GM12878 (cell line): ENCODE measurements at regions not wholly inside any gene's neighbourhood (a gene's known extent, or its start where the extent isn't known, plus 50 kb on each side); places are given as distances from the start of the nearest gene placed in this dataset.

ENCODE experiments used
- BACH1 ChIP-seq: fragments of 450-650 bp; IDR thresholded peaks from 2 replicates; pipeline ENCODE4 v1.6.1; 2017; ENCODE audit warnings: mild to moderate bottlenecking, borderline replicate concordance
- BMI1 ChIP-seq: fragments of 450-650 bp; IDR thresholded peaks from 2 replicates; pipeline ENCODE4 v1.6.1; 2016; ENCODE audit warnings: mild to moderate bottlenecking, moderate library complexity, borderline replicate concordance
- CTCF ChIP-seq, 3 experiments: IDR thresholded peaks in 2 of 3; conservative IDR thresholded peaks in 1 of 3; 2 replicates each; pipeline ENCODE4 v1.5.1; 2011; ENCODE audit warnings: low read depth in 3 of 3, low read length in 3 of 3, mild to moderate bottlenecking in 3 of 3, control low read depth in 2 of 3, moderate library complexity in 2 of 3, inconsistent platforms in 1 of 3, mixed read lengths in 1 of 3; ENCODE audit not compliant: control insufficient read depth in 2 of 3, insufficient read depth in 1 of 3; ENCODE audit errors: extremely low read depth in 1 of 3
- E2F8 ChIP-seq: fragments of 450-650 bp; IDR thresholded peaks from 2 replicates; pipeline ENCODE4 v1.6.1; 2018; ENCODE audit warnings: mild to moderate bottlenecking, low read depth, moderate library complexity; ENCODE audit not compliant: partially characterized antibody
- FOXK2 ChIP-seq: fragments of 450-650 bp; IDR thresholded peaks from 2 replicates; pipeline ENCODE4 v1.6.1; 2017; ENCODE audit warnings: mild to moderate bottlenecking, moderate library complexity
- HDAC2 ChIP-seq: fragments of 200-600 bp; sonication (generic); IDR thresholded peaks from 2 replicates; pipeline ENCODE4 v1.6.1; 2017
- RFX5 ChIP-seq: IDR thresholded peaks from 2 replicates; pipeline ENCODE4 v1.6.1; 2011; ENCODE audit warnings: low read depth, low read length, improper control_type of control experiment
- SUPT20H ChIP-seq: IDR thresholded peaks from 2 replicates; pipeline ENCODE4 v1.6.1; 2011; ENCODE audit warnings: low read depth, mild to moderate bottlenecking, low read length, moderate library complexity, borderline replicate concordance; ENCODE audit not compliant: control insufficient read depth
- ZBTB11 ChIP-seq: fragments of 450-650 bp; formaldehyde crosslinking; IDR thresholded peaks from 2 replicates; pipeline ENCODE4 v1.5.0; 2022; ENCODE audit warnings: mild to moderate bottlenecking, missing genetic modification characterization
- ZSCAN29 ChIP-seq: fragments of 450-650 bp; IDR thresholded peaks from 2 replicates; pipeline ENCODE4 v1.6.1; 2017; ENCODE audit warnings: mild to moderate bottlenecking, moderate library complexity
- ZZZ3 ChIP-seq: IDR thresholded peaks from 2 replicates; pipeline ENCODE4 v1.6.1; 2011; ENCODE audit warnings: low read depth; ENCODE audit not compliant: control insufficient read depth, insufficient read length
- TF ChIP-seq, protein P1 (sequence below): IDR thresholded peaks from 2 replicates; pipeline ENCODE4 v1.6.1; 2011; ENCODE audit warnings: borderline replicate concordance, low read depth, mild to moderate bottlenecking, moderate library complexity, mixed read lengths, low read length; ENCODE audit not compliant: insufficient read depth; ENCODE audit errors: extremely low read length
- TF ChIP-seq, protein P2 (sequence below): fragments of 450-650 bp; formaldehyde crosslinking; IDR thresholded peaks from 2 replicates; pipeline ENCODE4 v1.4.0; 2022; ENCODE audit warnings: mild to moderate bottlenecking, moderate library complexity

- TF ChIP-seq, protein P1, sequence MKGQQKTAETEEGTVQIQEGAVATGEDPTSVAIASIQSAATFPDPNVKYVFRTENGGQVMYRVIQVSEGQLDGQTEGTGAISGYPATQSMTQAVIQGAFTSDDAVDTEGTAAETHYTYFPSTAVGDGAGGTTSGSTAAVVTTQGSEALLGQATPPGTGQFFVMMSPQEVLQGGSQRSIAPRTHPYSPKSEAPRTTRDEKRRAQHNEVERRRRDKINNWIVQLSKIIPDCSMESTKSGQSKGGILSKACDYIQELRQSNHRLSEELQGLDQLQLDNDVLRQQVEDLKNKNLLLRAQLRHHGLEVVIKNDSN = no peak
- TF ChIP-seq BMI1 = no peak
- TF ChIP-seq ZZZ3 = no peak
- no peak for TF ChIP-seq CTCF (IDR thresholded peaks at IDR 0.05 in 2 of 3, conservative IDR thresholded peaks at IDR 0.05 in 1 of 3; ENCODE audit: control insufficient read depth in 2 of 3, extremely low read depth in 1 of 3, insufficient read depth in 1 of 3, low read depth in 3 of 3, low read length in 3 of 3)
- TF ChIP-seq RFX5 = no peak
- TF ChIP-seq E2F8 = no peak
- TF ChIP-seq ZSCAN29 = no peak
- no peak for TF ChIP-seq HDAC2
- no peak for TF ChIP-seq SUPT20H
- no peak for TF ChIP-seq BACH1
- no peak for TF ChIP-seq FOXK2
- TF ChIP-seq, protein P2, sequence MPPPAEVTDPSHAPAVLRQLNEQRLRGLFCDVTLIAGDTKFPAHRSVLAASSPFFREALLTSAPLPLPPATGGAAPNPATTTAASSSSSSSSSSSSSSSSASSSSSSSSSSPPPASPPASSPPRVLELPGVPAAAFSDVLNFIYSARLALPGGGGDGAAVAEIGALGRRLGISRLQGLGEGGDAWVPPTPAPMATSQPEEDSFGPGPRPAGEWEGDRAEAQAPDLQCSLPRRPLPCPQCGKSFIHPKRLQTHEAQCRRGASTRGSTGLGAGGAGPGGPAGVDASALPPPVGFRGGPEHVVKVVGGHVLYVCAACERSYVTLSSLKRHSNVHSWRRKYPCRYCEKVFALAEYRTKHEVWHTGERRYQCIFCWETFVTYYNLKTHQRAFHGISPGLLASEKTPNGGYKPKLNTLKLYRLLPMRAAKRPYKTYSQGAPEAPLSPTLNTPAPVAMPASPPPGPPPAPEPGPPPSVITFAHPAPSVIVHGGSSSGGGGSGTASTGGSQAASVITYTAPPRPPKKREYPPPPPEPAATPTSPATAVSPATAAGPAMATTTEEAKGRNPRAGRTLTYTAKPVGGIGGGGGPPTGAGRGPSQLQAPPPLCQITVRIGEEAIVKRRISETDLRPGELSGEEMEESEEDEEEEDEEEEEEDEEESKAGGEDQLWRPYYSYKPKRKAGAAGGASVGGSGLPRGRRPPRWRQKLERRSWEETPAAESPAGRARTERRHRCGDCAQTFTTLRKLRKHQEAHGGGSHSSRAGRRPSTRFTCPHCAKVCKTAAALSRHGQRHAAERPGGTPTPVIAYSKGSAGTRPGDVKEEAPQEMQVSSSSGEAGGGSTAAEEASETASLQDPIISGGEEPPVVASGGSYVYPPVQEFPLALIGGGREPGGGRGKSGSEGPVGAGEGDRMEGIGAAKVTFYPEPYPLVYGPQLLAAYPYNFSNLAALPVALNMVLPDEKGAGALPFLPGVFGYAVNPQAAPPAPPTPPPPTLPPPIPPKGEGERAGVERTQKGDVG (CRISPR knock-in tag) = no peak
- TF ChIP-seq ZBTB11 (CRISPR knock-in tag) = no peak
Measured at GRCh38 chr6:148225871-148226270, 116.8 kb upstream of the SASH1 start (continued).
